ENCODE measurements at regions not wholly inside any gene's neighbourhood (a gene's known extent, or its start where the extent isn't known, plus 50 kb on each side); places are given as distances from the start of the nearest gene placed in this dataset.

DNA sequence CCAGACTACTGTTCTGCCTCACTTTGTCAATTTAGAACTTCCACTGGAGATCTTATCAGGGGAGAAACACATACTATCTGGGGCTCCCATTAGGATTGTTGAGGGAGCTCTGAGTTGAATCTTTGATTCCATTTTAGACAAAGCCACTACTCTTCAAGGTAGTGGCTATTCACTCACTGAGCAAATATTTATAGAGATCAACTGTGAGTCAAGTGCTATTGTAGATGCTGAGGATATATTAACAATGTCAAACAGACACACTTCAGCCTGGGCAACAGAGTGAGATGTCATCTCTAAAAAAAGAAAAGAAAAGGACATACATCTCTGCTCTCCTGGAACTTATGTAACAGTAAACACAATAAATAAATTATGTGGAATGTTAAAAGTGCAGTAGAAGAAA is 315.3 kb downstream of the PTEN start:
- DNase-seq = no peak

DNA sequence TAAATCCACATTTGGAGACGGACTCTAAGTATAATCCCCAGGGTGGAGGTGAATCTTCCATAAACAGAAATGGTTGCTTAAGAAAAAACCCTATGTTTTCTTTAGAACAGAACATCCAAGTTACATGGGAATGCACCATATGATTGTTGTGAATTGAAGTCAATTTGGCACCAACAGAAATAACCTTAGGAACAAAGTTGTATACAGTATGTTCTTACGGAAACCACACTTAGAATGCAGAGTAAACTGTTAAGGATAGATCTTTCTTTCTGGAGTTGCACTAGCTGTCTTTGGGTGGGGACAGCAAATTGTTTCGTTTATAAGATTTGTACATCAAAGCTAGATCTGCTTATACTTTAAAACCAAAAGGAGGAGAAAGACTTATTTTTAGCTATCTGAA is 316.4 kb downstream of the PTEN start:
- DNase-seq = no peak

DNA sequence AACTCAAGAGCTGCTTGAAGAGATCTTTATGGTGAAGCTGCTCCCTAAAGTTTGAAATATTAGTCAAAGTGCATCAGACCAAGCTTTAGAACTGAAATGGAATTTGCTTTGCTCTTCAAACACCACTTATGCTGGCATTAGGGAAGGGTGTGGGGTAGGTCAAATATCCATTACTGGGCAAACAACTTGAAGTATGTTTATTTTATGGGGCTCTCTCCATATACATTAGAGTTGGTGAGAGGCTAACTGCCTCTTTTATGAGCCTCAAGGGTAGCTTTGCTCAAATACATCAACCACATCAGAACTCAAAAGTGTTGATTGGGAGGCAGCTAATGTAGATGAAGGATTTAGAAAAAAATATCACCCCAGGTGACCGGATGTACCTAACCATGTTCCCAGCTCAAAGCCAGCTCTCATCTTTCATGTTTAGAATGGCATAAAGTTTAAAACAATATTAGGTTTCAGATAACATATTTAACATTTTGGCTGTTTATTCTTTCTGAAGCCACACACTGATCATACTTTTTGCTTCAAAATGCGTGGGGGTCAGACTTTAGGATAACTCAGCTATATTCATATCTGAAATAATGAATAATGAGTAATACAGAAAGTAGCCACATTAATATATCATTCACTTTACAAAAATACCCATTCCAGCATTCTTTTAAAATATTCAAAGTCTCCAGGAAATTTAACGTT is 318.6 kb downstream of the PTEN start:
- no peak for DNase-seq

DNA sequence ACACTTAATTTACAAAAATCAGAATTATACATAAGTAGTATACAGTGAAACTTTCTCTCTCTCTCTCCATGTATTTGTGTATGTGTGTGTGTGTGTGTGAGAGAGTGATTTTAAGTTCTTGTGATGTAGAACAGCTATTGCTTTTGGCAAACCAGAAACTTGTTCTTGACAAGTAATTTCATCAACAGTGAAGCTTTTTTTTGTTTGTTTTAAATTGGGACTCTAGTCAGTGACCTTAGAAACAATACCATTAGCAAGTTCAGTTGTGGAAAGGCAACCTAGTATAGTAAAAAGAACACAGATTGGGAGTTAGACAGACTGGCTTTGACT is 319.1 kb downstream of the PTEN start:
- DNase-seq = no peak

DNA sequence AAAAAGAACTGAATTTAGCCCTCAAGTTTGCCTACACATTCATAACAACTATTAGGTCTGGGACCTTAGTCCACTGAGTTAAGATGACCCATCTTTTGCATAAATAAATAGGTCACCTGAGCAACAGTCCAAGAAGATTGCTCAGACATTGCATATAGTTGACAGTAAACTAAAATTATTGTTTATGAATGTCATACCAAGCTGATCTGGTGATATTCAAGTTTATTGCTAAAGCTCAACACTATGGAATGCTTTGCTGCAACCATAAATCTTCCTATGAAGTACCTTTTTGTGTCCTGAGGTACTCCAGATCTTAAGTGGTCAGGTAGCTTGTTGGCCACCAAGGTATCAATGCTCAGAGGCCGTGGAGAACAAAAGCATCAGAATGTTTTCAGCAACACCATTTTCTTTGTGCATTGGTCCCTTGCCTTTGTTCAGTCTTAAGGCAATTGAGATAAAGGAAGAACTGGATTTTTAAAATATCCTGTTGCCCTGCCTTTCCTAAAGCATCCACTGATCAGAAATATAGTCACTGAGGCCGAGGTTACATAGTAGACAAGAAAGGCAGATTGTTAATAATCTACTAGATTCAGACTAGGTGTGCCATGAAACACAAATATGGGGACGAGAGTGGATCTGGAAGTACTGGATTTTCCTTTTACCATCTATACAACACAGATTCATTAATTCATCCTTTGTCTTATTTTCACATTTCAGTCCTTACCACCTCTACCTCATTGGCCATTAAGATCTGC is 321.3 kb downstream of the PTEN start:
- DNase-seq = no peak

DNA sequence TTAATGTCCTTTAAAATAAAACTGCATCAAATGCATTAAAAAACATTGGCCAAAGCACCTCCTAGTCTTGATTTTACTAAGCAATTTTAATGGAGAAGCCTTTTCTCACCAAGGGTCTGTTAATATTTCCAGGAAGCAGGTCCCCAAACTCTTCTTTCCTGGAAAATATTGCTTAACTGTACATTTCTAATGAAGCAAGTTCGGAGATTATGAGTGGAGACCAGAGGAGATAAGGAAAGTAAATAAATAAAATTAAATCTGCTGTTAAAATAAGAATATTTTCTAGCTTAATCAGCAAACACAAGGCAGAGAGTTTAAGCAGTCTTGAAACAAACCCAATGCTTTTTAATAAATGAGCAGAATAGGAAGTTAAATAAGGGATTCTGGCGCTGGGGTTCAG is 322.4 kb downstream of the PTEN start:
- no peak for DNase-seq

DNA sequence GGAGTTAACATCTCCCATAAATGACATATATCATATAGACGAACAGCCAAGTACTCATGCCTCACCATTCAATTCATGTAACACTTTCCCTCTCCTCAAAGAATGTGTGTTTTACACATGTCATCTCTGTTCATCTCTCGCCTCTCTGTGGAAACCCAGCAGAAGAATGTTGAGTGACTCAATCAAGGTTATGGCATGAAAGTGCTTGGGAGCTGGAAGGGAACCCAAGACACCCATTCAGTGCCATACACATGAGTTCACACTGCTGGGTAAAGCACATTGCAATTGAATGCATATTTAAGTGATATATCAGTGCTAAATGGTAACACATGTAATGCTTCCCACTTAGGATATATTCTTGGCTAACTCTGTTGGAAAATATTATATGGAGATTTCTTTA is 322.9 kb downstream of the PTEN start:
- DNase-seq = no peak

DNA sequence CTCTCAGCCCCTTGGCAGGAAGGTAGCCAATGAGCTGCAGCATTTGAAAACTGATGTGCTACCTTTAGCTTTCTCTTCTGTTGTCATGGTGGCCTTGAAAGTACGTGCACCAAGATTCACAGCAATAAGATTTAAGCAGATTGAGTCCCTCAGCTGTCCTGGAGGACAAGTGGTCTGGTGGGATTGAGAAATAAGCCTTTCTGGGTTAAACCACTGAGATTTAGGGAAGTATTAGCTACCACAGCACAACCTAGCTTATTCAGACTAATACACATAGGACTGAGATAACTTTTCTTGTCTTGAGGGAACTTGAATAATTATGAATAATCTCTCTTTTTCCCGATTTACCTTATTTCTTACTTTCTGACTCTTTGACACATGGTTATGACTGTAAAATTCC is 324.0 kb downstream of the PTEN start:
- no peak for DNase-seq

DNA sequence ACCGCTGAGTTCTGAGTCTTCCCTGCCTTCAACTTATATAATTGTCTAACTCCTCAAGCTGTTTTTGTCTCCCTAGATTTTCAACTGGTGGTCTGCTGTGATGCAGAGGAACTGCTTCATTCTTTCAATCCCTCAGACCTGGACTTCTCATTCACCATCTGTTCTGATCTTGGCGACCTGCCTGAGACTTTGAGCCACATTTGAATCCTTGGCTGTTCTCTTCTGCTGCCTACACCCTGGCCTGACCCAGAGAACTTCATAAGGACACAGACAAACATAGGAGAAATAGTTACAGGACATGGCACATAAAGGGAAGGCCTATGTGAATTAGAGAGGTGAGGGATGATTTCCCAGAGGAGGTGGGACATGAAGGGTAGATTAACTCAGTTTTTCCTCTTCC is 326.7 kb downstream of the PTEN start:
- DNase-seq = no peak

DNA sequence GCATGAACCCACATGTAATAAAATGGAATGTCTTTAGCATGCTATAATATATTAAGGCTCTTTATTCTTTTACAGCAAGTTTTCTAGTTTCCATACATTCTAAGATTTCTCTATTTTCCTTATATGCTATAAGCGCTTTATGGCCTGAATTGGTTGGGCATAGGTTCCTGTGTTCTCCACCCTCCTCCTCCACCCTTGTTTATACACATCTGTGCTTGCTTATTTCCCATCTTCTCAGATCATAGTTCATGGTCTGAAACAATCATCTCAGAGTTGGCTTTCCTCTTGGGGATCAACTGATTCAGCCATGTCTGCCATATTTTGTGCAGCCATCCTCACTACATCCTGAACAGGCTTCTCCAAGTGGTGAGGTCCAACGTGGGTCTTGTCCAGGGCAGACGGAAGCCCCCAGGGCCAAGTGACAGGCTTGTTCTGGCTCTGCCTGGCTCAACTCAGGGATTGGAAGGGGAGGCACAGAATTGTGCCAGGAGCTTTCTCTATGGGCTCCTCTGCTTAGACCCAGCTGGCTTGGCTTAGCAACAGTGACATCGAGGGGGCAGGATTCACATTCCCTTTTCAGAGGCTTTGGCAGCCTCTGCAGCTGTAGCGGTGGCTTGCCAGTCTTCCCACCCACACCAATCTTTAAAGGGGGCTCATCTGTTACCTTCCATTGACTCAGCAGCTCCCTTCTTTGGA is 327.3 kb downstream of the PTEN start:
- DNase-seq = no peak

DNA sequence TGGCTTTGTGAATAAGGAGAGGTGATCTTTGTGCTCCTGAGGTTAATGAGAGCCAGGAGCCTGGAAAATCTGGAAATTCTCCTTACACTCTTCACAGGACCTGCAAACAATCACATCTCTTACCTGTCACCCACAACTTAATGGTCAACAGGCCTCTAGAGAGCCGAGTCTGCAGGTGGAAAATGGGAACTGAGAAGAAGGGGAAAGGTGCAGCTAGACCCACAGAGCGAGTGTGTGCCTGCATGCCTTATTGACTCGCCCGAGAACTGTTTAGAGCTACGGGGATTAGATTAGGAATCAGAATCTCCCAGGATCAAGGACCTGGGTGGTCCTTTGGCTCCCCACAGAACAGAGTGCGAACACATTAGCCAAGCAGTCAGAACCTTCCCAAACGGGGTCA is 329.6 kb downstream of the PTEN start:
- DNase-seq = no peak

DNA sequence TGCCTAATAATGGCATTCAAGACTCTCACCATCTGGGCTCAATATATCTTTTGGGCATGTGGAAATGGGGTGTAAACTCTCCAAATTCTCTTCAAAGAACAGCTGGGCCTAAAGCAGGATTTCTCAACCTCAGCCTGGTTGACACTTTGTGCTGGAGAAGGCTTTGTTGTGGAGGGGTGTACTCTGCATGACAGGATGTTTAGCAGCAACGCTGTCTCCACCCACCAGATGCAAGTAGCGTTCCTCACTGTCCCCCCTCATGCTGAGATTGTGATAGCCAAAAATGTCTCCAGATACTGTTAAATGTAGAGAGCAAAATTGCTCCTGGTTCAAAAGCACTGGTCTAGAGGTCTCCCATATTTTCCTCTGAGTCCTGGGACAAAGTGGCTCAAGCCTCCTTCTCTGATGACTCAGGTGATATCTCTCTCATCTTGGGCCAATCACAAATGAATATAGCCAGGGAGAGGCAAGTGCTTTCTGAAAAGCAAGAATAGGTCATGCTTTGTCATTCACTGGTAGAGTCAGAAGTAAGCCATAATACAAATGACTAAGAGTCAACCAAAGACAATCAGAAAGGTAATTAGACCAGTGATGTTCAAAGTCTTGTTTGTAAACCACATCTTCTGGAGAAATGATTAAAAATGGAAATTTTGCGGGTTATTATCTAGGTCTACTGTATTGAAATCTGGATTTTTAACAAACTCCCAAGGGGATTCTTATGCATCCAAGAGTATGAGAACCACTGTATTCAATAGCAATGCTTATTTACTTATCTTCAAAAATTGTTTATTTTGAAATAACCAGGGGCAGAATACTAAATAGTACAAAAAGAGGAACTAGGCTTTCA is 330.8 kb downstream of the PTEN start:
- DNase-seq = peak; percentile 33 to 63

DNA sequence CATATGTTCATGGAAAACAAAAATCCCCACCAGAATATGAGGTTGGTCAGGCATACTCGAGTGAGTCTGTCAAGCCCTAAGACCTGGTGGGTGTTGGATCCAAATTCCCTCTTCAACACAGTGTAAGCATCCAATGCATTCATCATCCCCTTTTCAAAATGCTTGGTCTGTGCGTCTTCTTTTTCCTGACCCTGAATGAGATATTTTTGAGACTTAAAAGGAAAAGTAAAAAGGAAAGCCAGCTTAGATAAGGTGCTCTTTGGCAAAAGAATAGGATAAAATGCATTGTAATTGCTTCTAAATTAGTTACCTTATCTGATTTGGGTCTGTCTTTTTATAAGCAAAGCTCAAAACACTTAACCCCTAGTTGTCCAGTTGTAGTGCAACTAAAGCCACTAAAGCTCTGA is 331.5 kb downstream of the PTEN start:
- DNase-seq = no peak

DNA sequence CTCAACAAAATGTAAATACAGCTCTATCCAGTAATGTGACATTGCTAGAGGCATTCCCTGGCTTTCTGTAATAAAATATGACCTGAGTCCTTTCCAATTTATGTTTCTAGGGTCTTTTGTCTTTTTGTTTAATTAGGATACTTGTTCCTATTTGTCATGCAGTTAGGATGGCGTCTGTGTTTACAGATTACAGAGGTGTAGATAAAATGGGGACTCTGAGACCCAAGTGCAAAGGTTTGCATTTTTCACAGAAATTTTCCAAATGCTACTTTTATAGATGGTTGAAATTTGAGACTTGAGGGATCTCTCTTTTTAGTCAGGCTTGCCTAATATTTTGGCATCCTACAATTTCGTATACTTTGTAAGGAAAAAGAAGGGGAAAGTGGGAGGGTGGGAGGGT is 332.4 kb downstream of the PTEN start:
- no peak for DNase-seq

DNA sequence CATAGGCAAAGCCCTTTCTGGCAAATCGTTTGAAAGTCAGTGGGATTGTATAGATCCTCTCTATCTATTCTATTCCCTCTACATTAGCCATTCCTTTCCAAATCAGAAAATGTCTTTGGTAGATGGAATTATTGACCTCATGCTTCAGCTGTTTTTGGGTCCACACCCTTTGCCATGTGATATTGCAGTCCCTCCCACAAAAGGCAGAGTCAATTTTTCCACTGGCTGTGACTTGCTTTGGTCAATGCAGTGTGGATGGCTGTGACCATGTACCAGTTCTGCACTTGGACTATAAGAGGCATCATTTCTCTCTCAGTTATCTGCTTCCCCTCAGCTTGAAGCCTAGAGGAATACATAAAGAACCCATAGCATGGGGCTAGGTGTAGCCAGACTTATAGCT is 332.9 kb downstream of the PTEN start:
- DNase-seq = no peak

DNA sequence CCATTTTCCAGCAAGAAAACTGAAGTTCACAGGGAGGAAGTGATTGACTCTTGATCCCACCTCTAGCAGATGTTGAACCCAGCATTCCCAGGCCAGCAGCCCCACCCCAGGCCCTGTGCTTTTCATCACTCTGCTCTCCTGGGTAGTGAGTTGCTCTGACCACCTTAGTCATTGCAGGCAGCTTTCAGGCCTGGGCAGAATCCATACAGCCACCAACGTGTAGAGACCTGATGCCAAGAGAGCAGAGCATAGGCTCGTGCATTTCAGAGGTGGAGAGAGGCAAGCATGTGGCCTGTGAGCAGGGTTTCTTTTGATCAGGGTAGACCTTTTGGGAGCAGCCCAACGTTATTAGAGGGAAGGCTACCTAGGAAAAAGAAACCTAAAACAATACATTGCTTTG is 334.6 kb downstream of the PTEN start:
- no peak for DNase-seq

DNA sequence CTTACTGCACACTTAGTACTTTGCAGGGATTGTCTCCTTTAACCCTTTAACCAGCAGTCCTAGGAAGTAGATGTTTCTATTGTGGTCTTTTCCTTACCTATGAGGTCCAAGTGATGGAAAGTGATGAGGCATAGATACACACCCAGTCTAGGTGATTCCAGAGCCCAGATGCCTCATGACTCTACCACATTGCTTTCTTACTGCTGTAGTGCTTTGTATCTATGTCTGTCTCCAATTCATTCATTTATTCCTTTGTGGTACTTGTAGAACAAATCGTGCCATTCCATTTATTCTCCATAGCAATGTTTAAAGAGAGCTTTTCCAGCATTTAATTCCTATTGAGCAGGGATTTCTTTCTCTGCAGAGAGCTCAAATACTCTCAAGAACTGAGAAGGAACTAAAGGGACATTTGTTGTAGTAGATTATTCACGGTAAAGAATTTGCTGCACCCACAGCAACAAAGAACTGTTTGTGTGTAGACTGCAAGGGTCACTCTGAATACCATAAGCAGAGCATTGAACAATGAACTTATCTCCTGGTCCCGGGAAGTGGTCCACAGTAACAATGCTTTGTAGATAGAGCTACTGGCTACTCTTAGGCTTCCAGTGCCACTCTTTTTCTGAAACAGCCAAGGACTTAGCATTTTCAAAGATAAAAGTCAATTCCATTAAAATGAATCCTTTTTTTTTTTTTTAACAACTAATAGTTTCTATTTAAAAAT is 337.0 kb downstream of the PTEN start:
- no peak for DNase-seq

DNA sequence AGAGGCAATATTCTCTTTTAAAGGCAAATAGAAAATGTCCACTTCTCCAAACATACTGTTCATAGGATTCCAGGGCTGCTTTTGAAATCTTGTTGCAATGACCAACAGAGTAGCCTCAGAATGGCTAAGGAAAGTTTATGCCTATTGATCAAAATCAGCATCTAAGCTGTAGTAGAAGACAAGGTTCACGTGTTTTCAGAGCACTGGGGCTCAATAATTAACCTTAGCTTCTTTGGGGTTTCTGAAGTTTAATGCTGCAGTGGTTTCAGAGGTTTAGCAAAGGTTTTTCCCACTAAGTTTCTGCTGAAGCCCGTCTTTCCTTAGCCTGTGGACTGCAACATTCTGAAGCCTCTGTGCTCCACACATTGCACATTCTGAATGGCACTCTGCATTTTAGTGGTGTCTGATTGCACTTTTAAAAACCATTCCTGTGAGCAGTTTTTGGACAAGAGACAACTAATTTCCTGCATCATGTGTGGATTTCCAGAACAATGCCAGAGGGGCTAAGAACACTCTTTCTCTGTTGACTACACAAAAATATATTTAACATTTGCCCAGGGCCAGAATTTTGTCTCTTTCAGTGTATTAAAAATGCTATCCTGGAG is 342.5 kb downstream of the PTEN start:
- no peak for DNase-seq

DNA sequence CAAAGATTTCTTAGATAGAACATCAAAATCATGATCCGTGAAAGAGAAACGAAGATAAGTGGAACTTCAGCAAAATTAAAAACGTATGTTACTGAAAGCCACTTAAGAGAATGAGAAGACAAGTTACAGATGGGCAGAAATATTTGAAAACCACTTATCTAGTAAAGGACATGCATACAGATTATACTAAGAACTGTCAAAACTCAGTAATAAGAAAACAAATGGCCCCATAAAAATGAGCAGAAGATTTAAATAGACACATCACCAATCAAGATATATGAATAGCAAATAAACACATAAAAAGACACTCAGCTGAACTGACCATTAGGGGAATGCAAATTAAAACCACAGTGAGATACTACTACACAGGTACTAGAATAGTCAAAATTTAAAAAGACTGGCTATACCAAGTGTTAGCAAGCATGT is 343.7 kb downstream of the PTEN start:
- no peak for DNase-seq

DNA sequence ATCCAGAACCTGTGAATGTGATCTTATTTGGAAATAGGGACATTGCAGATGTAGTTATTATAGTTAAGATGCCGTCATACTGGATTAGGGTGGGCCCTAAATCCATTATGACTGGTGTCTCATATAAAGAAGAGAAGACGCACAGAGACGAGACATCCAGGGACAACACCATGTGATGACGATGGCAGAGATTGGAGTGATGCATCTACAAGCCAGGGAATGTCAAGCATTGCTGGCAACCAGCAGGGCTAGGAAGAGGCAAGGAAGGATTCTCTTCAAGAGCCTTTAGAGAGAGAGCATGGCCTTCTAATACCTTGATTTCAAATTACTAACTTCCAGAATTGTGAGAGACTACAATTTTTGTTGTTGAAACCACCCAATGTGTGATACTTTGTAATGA is 345.8 kb downstream of the PTEN start:
- DNase-seq = no peak

DNA sequence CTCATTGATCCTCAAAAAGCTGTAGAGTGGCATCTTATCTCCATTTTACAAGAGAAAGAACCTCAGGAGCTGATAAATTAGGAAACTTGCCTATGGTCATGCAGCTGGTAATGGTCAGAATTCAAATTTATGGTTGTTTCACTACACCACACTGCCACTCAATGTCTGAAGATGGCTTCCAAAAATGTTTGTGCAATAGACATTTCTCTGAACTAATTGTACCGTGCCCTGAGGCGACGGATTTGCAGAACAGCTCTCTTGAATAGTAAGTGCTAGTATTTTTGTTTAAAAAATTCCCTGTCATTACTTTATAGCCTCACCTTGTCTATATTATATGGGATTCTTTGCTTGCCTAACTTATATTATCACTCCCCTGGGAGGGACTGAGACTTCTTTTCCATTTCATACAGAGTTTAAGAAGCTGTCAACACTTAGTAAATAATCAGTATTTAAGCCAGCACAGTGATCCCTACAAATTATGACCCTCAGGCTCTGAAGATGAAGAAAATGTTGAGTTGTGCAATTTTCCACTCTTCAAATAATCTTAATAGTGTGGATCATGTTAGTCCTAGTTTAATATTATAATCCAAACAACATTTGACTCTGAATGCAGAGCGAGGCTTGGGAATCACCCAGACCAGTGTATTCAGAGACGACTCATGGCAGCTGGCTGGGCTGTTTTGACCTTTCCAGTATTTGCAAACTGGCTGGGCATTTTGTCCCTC is 346.6 kb downstream of the PTEN start:
- DNase-seq = no peak

DNA sequence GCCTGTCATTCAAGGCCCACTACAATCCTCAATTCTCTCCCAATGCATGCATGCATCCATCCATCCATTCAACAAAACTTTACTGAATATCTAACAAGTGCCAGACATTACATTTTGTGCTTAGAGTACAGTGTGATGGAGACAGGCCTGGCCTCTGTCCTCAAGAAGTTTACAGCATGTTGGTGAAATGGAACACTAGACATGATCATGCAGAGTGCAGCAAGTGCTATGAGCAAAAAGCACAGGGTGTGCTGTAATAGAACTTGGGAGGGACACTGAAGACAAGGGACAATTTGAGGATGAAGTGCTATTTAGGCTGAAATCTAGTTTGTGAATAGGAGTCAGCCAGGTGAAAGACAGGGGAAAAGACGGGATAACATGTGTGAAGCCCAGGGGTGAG is 347.8 kb downstream of the PTEN start:
- DNase-seq = no peak
